Right forelimb (tissue), 1 donor: ENCODE measurements at regions not wholly inside any gene's neighbourhood (a gene's known extent, or its start where the extent isn't known, plus 50 kb on each side); places are given as distances from the start of the nearest gene placed in this dataset.
"Not testable (repeated sequence)": the region's sequence is repeated elsewhere in the genome, so short reads cannot be mapped to it uniquely, and the experiment has no call there.

Experiments used
- DNase-seq: peaks from one replicate; pipeline ENCODE4 v3.0.0-alpha.2; 2018

- DNase-seq: no peak
These were observed 116.6 kb upstream of the CEP162 start for GRCh38 chr6:84344005-84344404.

DNA sequence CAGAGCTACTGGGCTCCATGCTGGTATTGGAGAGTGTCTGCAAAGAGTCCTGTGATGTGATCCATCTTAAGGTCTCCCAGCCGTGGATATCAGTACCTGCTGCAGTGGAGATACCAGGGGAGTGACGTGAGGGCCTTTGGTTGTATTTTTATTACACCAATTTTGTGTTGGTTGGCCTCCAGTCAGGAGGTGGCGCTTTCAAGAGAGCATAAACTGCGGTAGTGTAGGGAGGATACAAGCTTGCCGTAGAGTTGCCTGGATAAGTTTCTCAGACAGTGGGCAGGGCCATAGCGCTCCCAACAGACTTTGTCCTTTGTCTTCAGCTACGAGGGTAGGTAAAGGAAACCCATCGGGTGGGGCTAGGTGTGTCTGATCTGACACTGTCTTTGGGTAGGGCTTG lies 113.0 kb upstream of the CEP162 start:
- no peak for DNase-seq

GRCh38 chr6:84333842-84334241 lies 106.4 kb upstream of the CEP162 start:
- DNase-seq: no peak

GRCh38 chr6:84332139-84333034 lies 104.9 kb upstream of the CEP162 start:
- DNase-seq: no peak

DNA sequence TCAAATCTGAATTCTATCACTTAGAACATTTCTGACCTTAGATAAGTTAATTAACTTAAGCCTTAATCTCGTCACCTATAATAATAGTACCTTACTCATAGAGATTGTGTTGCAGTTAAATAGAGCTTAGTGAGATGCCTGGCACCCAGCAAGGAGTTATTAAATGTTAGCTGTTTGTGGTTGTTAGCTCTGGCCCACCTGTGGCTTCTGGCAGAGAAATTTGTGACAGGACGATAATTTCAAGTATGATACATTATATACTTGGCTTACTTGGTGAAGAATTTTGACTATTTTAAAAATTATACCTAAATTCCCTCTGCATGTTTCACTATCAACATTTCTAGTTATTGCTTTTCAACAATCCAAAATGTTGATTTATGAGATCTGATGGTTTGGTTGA lies 102.9 kb upstream of the CEP162 start:
- DNase-seq: no peak

GRCh38 chr6:84329516-84329915 lies 102.1 kb upstream of the CEP162 start:
- peak; percentile 67 for DNase-seq

DNA sequence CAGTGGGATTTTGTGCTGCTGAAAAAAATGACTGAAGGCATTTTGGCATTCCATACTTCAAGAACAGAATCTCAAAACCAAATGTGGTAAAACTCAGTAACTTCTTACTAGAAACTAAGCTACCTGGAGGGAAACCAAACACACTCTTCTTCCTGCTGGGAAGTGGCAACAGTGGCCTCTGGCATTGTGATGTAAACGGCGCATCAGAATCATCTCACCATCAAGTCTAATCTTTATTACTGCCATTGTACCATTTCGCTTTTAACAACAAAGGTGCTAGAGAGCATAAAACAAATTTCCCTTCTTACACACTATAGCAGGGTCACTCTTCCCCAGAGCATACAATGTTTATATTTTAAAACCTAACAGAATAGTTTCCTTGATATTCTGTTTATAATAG lies 101.6 kb upstream of the CEP162 start:
- no peak for DNase-seq

DNA sequence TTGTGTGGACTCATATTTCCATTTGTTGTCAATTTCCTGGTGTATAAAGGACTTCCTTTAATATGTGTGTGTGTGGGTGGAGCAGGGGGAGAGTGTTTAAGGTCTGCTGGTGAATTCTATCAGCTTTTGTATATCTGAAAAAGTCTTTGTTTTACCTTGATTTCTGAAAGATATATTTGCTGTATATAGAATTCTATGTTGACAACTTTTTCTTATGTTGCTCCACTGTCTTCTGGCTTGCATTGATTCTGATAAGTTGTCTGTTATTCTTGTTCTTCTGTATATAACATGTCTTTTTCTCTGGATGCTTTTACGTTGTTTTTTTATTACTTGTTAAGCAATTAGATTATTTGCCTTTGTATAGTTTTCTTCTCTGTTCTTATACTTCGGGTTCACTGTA lies 90.0 kb upstream of the CEP162 start:
- DNase-seq: no peak

DNA sequence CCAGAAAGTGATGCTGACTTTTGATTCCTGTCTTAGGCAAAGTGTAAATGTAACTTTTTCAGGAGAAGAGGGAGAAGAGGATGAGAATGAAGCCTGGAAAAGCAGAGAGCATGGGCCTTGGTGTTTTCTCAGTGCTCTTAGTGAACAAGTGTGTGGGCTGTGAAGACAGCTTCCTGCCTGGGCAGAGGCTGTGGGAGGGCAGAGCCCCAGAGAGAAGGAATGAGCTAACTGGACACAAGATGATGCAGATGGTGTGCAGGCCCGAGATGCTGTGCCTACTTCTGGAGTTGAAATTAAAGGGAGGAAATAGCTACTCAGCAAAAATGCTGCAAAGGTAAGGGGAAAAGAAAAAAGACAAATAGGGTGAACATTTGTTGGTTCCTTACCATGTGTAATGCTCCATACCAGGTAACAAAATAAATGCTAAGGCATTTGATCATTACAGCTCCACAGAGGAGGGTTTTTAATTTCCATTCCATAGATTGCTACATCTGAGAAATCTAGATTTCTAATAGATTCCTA lies 87.0 kb upstream of the CEP162 start:
- no peak for DNase-seq

DNA sequence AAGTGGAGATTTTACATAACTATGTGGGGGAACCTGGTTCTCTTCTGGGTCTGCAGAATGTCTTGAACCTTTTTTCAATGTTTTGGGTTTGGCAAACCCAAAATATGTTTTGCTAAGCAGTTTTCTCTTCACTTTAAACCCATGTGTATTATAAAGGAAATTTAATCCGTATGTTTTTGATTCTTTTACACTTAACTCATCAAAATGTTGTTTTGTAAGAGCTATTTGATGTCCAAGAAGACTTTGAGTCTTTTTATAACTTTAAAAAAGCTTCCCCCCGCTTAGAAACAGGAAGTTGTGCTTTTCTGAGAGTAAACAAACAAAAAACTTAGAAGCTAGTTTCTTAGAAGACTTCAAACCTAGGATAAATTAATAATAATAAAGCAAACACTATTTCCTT lies 81.9 kb upstream of the CEP162 start:
- DNase-seq: no peak

GRCh38 chr6:84304881-84305280 lies 77.4 kb upstream of the CEP162 start:
- no peak for DNase-seq

DNA sequence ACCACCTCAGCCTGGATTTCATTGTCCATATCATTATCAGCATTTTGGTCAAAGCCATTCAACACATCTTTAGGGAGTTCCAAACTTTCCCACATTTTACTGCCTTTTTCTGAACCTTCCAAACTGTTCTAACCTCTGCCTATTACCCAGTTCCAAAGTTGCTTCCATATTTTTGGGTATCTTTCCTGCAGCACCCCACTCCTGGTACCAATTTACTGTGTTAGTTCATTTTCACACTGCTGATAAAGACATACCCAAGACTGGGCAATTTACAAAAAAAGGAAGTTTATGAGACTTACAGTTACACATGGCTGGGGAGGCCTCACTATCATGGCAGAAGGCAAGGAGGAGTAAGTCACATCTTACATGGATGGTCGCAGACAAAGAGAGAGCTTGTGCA lies 63.6 kb upstream of the CEP162 start:
- not testable (repeated sequence) for DNase-seq

DNA sequence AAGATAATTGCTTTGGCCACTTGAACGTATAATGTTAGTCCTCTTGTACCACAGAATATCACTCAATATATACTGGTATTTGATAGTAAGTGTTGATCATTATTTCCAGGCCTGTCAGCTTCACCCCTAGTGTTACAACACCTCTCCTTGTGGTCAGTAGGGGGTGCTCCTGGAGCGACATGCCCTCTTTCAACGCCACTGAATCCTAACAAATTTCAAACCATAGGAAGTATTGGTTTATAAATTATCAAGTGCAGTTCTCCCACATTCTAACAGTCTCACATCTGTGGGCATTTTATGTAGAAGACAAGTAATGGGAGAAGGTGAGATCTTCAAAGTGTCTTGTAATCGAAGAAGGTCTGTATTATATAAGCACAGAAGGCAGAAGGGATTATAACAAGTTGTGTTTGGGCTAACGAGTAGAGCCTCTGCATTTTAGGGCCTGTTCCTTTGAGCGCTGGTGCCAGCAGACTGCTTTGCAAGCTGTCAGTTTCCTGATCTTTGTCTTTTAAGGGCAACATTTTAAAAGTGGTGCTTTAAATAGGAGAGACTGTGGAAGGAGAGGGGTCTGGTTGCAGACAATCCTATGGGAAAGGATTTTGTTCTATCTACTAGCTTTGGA lies 57.1 kb upstream of the CEP162 start:
- DNase-seq: no peak

GRCh38 chr6:84282550-84282949 lies 55.1 kb upstream of the CEP162 start:
- peak; percentile 59 for DNase-seq

DNA sequence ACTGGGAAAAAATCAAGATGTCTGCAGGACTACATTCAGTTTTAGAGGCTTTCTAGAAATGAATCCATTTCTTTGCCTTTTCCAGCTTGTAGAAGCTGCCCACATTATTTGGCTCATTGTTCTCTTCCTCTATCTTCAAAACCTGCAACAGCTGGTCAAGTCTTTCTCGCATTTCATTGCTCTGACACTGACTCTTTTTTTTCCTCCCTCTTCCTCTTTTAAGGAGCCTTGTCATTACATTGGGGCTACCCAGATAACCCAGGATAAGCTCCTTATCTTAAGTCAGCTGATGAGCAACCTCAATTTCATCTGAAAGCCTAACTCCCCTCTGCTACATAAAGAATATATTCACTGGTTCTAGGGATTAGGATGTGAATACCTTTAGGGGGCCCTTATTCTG lies 53.2 kb upstream of the CEP162 start:
- no peak for DNase-seq

DNA sequence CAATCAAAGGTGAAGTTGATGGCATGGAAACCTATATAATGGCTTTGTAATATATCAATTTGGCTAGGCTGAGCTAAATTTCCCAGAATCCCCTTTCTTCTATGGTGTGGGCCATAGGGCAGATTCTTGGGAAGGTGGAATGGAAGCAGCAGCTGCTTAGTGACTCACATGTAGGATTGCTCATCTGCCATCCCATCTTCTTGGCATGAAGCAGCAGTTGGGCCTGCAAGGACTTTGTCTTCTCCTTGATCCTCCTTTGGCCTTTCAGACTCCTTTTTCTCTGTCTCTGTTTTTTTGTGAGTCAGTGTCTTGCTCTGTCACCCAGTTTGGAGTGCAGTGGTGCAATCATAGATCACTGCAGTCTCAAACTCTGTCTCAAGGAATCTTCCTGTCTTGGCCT lies 52.6 kb upstream of the CEP162 start:
- DNase-seq: no peak

- peak; percentile 70 for DNase-seq
These were observed 51.0 kb upstream of the CEP162 start for GRCh38 chr6:84278321-84278998.
